ENCODE measurements at regions not wholly inside any gene's neighbourhood (a gene's known extent, or its start where the extent isn't known, plus 50 kb on each side); places are given as distances from the start of the nearest gene placed in this dataset.

DNA sequence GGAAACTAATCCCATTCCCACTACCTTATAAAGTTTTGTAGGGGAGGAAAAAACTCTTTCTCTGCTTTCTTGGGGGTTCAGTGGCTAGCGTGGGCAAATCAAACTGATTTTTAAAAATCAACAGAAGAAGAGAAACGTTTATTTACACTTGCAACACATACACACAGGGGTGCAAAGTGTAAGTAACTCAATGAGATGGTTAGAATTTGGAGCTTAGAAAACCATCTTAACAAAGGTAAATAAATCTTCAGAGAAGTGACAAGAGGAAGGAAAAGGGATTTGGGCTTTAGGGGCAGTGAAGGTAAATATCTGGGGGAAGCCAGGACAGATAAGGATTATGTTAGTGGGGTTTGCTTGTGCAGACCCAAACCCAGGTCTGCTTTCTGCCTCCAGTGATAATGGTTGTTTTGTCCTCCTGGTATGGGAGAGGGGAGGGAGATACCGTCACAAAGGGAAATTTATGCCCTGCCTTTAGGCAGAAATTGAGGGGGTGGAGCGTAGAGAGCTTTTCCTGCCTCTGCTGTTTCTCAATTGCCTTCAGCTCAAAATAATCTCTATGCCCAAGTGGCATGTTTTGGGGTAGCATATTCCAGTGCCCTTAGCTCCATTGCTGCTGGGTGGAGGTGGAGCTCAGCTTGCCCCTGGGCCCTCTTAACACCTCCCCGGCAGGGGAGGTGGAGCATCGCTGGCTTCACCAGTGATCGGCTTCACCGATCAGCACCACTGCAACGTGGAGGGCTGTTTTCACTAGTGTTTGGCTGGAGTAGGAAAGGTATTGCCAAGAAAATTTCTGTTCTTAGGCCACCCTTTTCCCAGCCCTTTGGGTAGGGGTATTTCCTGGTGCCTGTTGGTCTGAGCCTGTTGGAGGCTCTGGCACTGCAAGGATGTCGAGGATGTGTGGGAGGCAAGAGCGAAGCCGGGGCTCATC lies 92.2 kb downstream of the TEX51 start:
- no peak for ATAC-seq

DNA sequence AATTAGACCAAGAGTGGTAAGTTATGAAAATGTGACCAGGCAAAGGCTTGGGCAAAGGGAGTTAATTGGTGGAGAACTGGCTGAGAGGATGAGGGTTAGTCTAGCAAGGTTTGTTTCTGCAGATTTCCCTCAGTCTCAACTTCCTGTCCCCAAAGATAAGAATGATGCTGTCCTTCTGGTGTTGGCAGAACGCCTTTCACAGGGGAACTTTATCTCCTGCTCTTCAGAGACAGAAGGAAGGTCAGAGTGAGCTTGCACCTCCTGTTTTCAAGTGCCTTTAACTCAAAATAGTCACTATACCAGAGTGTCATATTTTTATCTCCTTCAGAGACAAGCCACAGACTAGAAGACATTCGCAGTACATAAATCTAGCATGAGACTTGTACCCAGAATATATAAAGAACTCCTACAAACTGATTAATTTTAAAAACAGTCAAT lies 95.7 kb downstream of the TEX51 start:
- ATAC-seq = no peak

DNA sequence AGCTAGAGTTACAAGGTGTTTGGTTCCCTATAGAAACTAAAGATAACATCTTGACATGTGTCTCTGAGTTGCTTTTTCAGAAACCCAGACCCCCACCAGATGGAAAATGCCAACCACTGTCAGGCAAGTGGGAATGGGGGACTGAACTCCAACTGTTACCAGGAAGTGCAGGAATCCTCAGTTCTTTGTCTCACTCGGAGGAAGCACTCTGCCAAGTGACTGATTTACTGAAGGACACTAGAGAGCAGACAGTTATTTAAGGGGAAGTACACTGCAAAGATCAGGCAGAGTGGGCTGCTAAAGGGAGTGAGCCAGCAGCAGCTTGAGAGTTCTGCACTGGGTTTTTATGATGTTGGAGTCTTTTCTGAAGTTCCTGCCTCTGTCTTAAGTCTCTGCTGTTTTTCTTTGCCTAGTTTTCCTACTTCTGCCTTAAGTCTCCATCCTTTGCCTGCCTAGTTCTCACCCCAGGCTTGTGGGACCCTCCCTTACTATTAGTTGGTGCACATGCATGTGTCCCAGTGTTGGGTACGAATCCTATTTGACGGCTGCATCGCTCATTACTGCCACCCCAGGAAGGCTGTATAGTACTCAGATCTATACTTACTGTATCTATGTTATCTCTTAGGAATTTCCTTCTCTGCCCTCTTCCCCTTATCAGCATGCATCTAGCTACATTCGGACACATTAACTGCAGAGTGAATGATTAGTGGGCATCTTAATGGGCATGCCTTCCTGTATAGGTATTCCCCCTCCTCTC lies 97.1 kb downstream of the TEX51 start:
- no peak for ATAC-seq

DNA sequence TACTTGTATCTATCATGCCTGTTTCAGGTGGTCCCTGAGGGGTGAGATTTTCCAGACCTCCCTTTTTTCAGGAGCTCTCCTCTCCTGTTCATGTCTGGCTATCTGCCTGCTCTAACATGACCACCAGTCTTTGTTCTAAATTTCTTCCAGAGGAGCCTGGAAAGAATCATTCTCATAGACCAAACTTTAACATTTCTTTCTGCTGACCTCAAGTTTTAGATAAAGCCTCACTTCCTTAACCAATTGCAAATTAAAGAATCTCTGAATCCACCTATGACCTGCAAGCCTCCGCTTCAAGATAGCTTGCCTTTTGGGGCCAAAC lies 97.6 kb downstream of the TEX51 start:
- ATAC-seq = no peak
